Spinal cord (tissue), 9 donors: ENCODE measurements at regions not wholly inside any gene's neighbourhood (a gene's known extent, or its start where the extent isn't known, plus 50 kb on each side); places are given as distances from the start of the nearest gene placed in this dataset.
A peak's percentile ranks its signal among the peaks of the same experiment; 100 is the strongest.
"Not testable (repeated sequence)": the region's sequence is repeated elsewhere in the genome, so short reads cannot be mapped to it uniquely, and the experiment has no call there.

Source experiments
- DNase-seq, 6 donors: peaks; one replicate each; pipeline versions ENCODE4 v3.0.0 to v3.0.0-alpha.2; 2013 to 2015; ENCODE audit warnings: low spot score in 6 of 6, low read depth in 4 of 6
- H3K27ac ChIP-seq: one replicate; pipeline ENCODE4 v1.5.1; 2013; ENCODE audit warnings: low read depth, low read length, control low read depth
- H3K27me3 ChIP-seq: one replicate; pipeline ENCODE4 v1.6.1; 2013; ENCODE audit warnings: low read length; ENCODE audit not compliant: control insufficient read depth, insufficient read depth
- H3K36me3 ChIP-seq: one replicate; pipeline ENCODE4 v1.6.1; 2013; ENCODE audit warnings: low read length; ENCODE audit not compliant: control insufficient read depth, insufficient read depth
- H3K4me1 ChIP-seq: one replicate; pipeline ENCODE4 v1.6.1; 2013; ENCODE audit warnings: low read length; ENCODE audit not compliant: control insufficient read depth, insufficient read depth
- H3K4me3 ChIP-seq: one replicate; pipeline ENCODE4 v1.5.1; 2013; ENCODE audit warnings: low read depth, low read length, control low read depth
- H3K9me3 ChIP-seq: one replicate; pipeline ENCODE4 v1.6.1; 2013; ENCODE audit warnings: low read length; ENCODE audit not compliant: control insufficient read depth, insufficient read depth
- WGBS: methylation state at CpG from one replicate; pipeline ENCODE4 v1.1.5; 2013; ENCODE audit warnings: missing lambda C conversion rate; ENCODE audit not compliant: insufficient coverage; 5-methylcytosine and 5-hydroxymethylcytosine counted together
- donor health status: healthy.

DNA sequence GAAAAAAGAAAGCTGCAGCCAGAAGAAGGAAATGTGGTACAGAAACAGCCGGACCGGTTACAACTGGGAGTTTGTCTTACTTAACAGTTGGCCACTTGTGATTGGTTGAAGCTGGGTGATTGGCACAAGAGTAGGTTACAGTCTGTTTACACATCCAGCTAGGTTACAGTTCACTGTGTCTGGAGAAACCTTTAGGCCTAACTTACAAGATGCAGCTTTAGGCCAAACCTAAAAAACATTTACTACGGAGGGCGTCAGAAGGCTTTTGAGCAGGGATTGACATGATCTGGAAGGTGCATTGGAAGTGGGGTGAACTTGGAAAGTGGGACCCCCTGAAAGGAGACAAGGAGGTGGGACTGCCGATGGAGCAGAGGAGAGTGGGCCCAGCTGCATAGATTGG, 122.3 kb downstream of the BANF2 start:
- H3K27me3 ChIP-seq, result no peaks in the 10 kb centered on the region
- peak in 1 of 6 donors; percentile 41 for DNase-seq
- H3K36me3 ChIP-seq, result no peaks in the 10 kb centered on the region
- peak overlapping the region; percentile 25 for H3K27ac ChIP-seq
- 62% methylated on average over 5 of the region's 5 CpGs for WGBS
- H3K4me1 ChIP-seq, result peaks cover under 1% of the 10 kb centered on the region
- no peak overlapping the region for H3K4me3 ChIP-seq
- H3K9me3 ChIP-seq, result no peaks in the 10 kb centered on the region

DNA sequence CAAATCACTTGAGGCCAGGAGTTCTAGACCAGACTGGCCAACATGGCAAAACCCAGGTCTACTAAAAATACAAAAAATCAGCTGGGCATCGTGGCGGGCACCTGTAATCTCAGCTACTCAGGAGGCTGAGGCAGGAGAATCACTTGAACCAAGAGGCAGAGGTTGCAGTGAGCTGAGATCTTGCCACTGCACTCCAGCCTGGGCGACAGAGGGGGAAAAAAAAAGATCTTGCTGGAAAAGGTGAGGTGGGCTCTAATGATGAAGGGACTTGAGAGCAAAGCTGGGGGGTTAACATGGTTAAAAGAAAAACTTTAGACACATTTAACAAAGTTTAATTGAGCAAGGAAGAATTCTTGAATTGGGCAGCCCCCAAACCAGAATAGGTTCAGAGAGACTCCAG, 121.8 kb downstream of the BANF2 start:
- not testable (repeated sequence) for H3K4me3 ChIP-seq
- 92% methylated on average over 2 of the region's 3 CpGs for WGBS
- H3K27ac ChIP-seq, result peak overlapping the region; percentile 25

DNA sequence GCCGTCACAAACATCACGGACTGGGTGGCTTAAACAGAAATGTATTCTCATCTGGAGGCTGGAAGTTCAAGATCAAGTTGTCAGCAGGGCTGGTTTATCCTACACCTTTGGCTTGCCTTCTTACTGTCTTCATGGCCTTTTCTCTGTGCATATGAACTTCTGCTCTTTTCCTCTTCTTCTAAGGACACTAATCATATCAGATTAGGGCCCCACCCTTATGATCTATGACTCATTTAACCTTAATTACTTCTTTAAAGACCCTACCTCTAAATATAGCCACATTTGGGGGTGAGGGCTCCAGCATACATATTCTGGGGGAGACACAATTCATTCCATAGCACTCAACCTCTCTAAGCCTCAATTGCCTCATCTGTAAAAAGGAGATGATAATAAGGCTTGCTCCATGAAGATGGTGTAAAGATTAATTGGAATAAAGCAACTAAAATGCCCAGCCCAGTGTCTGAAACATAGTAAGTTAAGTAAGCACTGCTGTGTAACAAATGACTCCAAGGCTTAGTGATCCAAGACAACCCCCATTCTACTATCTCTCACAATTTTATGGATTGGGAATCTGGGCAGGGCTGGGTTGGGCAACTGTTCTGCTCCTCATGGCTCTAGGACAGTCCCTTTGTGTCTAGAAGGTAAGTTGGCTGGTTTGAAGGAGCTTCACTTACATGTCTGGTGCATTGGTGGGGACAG, 119.8 kb downstream of the BANF2 start:
- no peaks in the 10 kb centered on the region for H3K9me3 ChIP-seq
- no peaks in the 10 kb centered on the region for H3K27me3 ChIP-seq
- 100% methylated on average over 2 of the region's 2 CpGs for WGBS
- no peaks in the 10 kb centered on the region for H3K36me3 ChIP-seq
- peaks cover 5% of the 10 kb centered on the region for H3K4me1 ChIP-seq
- DNase-seq, result no peak
- H3K4me3 ChIP-seq, result no peak overlapping the region
- no peak overlapping the region for H3K27ac ChIP-seq

More for the DNA sequence above, 121.8 kb downstream of the BANF2 start:
- H3K9me3 ChIP-seq, DNase-seq, H3K27me3 ChIP-seq, H3K36me3 ChIP-seq, H3K4me1 ChIP-seq: not testable (repeated sequence)

DNA sequence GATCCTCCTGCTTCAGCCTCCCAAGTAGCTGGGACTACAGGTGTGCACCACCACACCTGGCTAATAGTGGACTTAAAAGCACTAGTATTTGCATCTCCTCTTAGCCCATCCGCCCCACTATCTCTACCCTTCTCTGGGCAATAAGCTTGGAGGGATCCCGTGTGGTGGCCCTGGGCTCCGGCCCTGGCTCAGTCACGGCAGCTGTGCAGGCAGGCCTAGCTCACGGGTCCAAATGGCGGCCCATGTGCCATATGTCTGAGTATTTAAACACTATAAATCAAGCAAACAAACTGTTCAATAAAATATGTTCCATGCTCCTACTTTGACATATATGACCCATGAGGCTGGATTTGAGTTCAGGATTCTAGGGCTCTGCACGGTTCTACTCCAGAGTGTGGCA, 118.4 kb downstream of the BANF2 start:
- no peak overlapping the region for H3K27ac ChIP-seq
- H3K36me3 ChIP-seq, result no peaks in the 10 kb centered on the region
- 92% methylated on average over 5 of the region's 7 CpGs for WGBS

DNA sequence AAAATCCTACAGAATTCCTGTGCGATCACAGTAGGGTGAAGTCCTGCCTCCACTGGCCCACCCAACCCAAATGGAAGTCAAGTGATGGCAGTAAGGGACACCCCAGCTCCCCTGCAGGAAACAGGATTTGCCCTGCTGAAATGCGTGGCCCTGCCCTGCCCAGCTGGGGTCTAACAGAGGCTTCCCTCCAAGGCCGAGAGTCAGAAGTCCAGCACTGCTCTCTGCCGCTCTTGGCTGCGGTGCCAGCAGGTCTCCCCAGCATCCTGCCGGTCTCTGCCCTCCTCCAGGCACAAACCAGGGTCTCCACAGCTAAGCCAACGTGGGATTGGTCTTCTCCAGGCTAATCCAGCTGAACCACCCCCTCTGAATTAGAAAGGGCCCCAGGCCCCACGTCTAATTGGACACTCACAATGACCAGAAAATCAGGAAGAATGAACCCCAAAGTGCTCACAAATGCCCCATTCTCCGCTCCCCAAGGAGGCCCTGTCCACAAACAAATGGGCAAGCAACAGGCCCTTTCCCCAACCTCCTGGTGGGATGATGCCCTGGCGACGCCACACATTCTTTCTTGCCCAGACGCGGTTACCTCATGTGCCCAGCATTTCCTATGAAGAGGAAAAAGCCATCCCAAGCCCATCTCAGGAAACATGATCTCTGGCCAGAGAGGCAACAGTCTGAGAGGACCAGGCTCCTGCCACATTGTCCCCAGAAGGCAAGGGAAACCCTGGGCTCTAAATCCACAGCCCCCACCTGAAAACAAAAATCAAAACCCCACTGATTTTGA, 117.2 kb downstream of the BANF2 start:
- H3K27ac ChIP-seq, result no peak overlapping the region
- no peak for DNase-seq
- no peaks in the 10 kb centered on the region for H3K36me3 ChIP-seq
- H3K4me1 ChIP-seq, result peaks cover 5% of the 10 kb centered on the region
- WGBS, result 48% methylated on average over 13 of the region's 13 CpGs
- H3K4me3 ChIP-seq, result no peak overlapping the region
- no peaks in the 10 kb centered on the region for H3K9me3 ChIP-seq
- H3K27me3 ChIP-seq, result no peaks in the 10 kb centered on the region

More for the DNA sequence above, 118.4 kb downstream of the BANF2 start:
- no peak overlapping the region for H3K4me3 ChIP-seq
- H3K9me3 ChIP-seq, result no peaks in the 10 kb centered on the region
- H3K4me1 ChIP-seq, result peaks cover 5% of the 10 kb centered on the region
- H3K27me3 ChIP-seq, result no peaks in the 10 kb centered on the region
- no peak for DNase-seq

DNA sequence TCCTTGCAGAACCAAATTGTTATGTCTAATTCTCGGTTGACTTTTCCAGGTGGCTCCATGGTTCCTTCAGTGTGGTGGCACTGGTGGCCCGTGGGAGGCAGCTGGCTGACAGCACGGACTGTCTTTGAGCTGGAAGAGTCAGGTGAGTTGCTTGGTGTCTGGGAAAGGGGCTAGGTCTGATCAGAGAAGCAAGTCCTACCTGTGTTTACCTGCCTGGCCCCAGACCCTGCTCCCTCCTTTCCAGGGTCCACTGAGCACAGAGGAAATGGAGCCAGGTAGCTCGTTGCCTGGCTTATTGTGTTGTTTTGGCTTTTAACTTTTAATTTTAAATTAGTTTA, 111.8 kb downstream of the BANF2 start:
- Histone ChIP-seq H3K27ac (no peak overlapping the region), H3K27me3 (no peaks in the 10 kb centered on the region), H3K4me3 (no peak overlapping the region), H3K36me3 (no peaks in the 10 kb centered on the region), H3K4me1 (peaks cover 22% of the 10 kb centered on the region), H3K9me3 (no peaks in the 10 kb centered on the region)
- WGBS, result 77% methylated on average over 3 of the region's 4 CpGs
- DNase-seq, result no peak

DNA sequence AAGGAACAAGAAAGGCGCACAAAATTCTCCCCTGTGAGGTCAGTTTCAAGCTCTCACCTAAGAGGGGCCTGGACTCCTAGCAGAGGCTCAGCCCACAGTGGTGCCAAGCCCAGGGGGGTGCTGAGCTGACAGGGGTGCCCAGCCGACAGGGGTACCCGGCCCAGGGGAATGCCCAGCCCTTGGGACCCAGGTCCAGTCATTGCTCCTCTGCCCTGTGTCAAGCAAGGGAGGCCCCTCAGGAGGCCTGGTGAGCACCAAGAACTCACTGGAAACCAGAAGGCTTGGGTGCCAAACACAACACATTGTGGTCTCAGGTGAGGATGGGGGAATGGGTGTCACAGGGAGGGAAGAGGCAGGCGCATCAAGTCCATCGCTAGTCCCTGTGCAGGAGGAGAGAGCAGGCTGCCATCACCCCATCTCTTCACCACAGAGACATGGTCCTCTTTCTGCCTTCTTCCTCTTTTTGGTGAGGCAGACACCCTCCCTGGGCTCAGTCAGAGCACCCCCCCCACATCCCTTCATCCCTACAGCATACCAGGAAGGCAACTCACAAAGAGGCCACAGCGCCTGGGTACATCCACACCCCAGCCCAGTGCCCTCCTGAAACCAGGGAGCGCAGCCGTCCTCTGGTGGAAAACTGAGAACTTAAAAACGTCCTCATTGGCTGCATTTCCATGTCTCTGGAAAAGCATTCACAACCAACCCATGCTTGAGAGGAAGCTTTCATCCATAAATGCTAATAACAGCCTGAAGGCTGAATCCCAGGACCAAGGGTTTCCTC, 111.3 kb downstream of the BANF2 start:
- Histone ChIP-seq H3K27me3 (no peaks in the 10 kb centered on the region), H3K36me3 (no peaks in the 10 kb centered on the region), H3K4me1 (peaks cover 27% of the 10 kb centered on the region), H3K4me3 (no peak overlapping the region), H3K9me3 (no peaks in the 10 kb centered on the region), H3K27ac (no peak overlapping the region)
- no peak for DNase-seq
- 84% methylated on average over 7 of the region's 9 CpGs for WGBS

DNA sequence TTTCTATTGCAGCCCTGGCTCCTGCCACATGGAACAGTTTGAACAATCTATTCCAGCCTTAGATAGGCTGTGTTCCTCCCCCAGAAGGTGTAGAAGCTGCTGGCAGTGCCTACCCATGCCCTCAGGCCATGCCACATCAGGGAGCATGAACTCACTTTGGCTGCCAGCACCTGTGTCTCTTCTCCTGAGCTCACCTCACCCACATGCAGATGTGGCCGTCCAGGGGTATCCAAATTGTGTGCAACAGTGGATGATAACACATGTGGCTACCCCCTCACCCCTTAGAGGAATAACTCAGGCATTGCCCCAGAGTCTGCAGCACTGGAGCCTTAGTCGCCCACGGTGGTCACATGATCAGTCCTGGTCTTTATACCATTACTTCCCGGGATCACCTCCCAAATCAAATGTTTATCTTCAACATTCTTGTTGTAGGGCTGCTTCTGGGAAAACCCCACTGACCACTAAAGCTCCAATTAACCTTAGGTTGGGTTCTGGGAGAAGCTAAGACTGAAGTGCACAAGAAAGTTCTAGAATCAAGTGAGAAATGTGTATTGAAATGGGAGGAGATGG, 110.4 kb downstream of the BANF2 start:
- Histone ChIP-seq H3K27me3 (no peaks in the 10 kb centered on the region), H3K27ac (peak overlapping the region; percentile 25), H3K36me3 (no peaks in the 10 kb centered on the region), H3K4me1 (peaks cover 28% of the 10 kb centered on the region), H3K9me3 (no peaks in the 10 kb centered on the region), H3K4me3 (no peak overlapping the region)
- peak in 1 of 6 donors; percentile 33 for DNase-seq
- 51% methylated on average over 3 of the region's 4 CpGs for WGBS

DNA sequence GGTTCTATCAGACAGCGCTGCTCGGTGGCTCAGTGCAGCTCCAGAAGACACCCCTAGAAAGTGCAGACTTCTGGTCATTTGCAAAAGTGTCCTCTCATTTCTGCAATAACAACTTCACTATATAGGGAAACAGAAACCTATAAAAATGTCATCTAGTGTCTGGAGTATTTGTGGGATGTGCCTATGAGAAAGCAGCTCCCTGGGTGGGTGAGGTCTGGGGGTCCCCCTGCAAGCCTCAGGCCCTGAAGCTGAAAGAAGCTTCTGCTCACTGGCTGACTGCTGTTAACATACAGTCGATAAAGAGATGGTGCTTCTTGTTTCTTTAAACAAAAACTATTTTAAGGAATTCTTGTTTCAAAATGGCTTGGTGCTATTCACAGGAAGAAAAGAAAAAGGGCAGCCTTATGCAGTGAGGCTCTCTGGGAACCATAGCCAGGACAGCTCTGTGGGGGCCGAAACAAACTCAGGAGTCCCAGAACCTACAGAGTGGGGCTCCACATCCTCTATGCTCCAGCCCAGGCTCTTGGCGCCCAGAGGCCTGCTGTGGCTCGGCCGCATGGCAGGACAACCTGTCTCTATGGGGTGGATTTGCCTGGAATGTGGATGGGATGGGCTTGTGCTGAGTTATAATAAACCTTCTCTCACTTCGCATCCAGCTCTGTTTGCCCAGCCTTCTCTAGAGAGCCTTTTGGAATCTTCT, 109.7 kb downstream of the BANF2 start:
- Histone ChIP-seq H3K4me3 (no peak overlapping the region), H3K4me1 (peaks cover 28% of the 10 kb centered on the region), H3K9me3 (no peaks in the 10 kb centered on the region), H3K27ac (peak overlapping the region; percentile 25), H3K36me3 (no peaks in the 10 kb centered on the region), H3K27me3 (no peaks in the 10 kb centered on the region)
- WGBS, result 83% methylated on average over 3 of the region's 8 CpGs
- peak in 2 of 6 donors; percentile 28 to 65 for DNase-seq
